Thoracic aorta (tissue), 2 donors: ENCODE measurements at regions not wholly inside any gene's neighbourhood (a gene's known extent, or its start where the extent isn't known, plus 50 kb on each side); places are given as distances from the start of the nearest gene placed in this dataset.

ENCODE experiments used
- ATAC-seq: fragments of 150-250 bp; one replicate; pipeline ENCODE4 v1.8.0; 2017; ENCODE audit warnings: low read depth; ENCODE audit not compliant: insufficient number of reproducible peaks, low FRiP score
- DNase-seq: peaks from one replicate; pipeline ENCODE4 v3.0.0-alpha.2; 2020; ENCODE audit warnings: low spot score
- H3K27ac ChIP-seq, 2 donors: fragments of 200-600 bp; sonication (generic); 1 replicate in 1 of 2; 2 replicates in 1 of 2; pipeline ENCODE4 v1.5.1; 2016; ENCODE audit warnings: mild to moderate bottlenecking in 2 of 2, moderate library complexity in 2 of 2
- H3K27me3 ChIP-seq: fragments of 200-600 bp; sonication (generic); replicated peaks from 2 replicates; pipeline ENCODE4 v1.6.0; 2016; ENCODE audit warnings: mild to moderate bottlenecking; ENCODE audit not compliant: insufficient read depth
- H3K36me3 ChIP-seq: fragments of 200-600 bp; sonication (generic); one replicate; pipeline ENCODE4 v1.5.1; 2016
- H3K4me1 ChIP-seq, 2 donors: fragments of 200-600 bp; sonication (generic); 1 replicate in 1 of 2; 2 replicates in 1 of 2; pipeline versions ENCODE4 v1.5.1 to v1.6.0; 2016; ENCODE audit warnings: low read depth in 2 of 2, mild to moderate bottlenecking in 1 of 2; ENCODE audit not compliant: control insufficient read depth in 1 of 2
- H3K4me3 ChIP-seq: fragments of 200-600 bp; sonication (generic); 2 replicates; pipeline ENCODE4 v1.5.1; 2016; ENCODE audit warnings: mild to moderate bottlenecking
- H3K9me3 ChIP-seq: fragments of 200-600 bp; sonication (generic); 2 replicates; pipeline ENCODE4 v1.5.1; 2016
- CTCF ChIP-seq: fragments of 200-600 bp; sonication (generic); IDR thresholded peaks from one replicate; pipeline ENCODE4 v1.5.1; 2019; ENCODE audit warnings: antibody characterized with exemption

- H3K27me3 ChIP-seq: no peaks in the 10 kb centered on the region
- no peak overlapping the region for H3K27ac ChIP-seq
Observed at GRCh38 chr14:101072531-101072930, 169.0 kb upstream of the RTL1 start.

DNA sequence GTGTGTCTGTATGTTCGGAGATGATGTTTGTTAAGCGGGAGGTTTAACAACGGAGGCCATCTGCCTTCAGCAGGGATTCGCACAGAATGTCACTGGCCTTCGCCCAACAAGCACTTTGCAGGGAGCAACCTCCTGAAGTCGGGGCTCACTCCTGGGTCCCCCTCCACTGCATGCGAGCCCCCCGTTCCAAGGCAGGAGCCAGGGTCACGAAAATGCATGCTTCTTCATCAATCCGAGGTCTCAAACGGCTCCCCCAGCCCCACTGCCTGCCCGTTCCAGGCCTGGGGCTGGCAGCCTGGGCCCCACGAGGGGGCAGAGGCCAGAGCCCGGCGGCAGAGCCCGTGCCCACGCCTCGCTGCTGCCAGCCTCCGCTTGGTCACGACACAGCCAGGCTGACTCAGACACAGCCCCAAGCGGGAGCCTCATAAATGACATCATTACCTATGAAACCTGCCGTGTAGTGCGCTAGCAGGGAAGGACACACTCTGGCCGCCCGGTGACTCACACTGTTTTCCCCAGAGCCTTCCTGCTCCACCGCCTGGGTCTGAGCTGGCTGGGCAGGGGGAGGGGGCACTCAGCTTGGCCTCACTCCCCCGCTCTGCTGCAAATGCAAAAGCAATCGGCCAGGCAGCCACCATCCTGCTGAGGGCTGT is 169.5 kb upstream of the RTL1 start:
- Histone ChIP-seq H3K4me3 (no peak overlapping the region), H3K9me3 (no peaks in the 10 kb centered on the region), H3K36me3 (no peaks in the 10 kb centered on the region), H3K27ac (no peak overlapping the region), H3K4me1 (peaks cover 3 to 16% of the 10 kb centered on the region in 2 donors), H3K27me3 (no peaks in the 10 kb centered on the region)
- peak; percentile 25 for DNase-seq
- TF ChIP-seq CTCF: no peak
- no peak for ATAC-seq

More at GRCh38 chr14:101072531-101072930, 169.0 kb upstream of the RTL1 start:
- no peak for DNase-seq
- Histone ChIP-seq H3K9me3 (no peaks in the 10 kb centered on the region), H3K36me3 (no peaks in the 10 kb centered on the region), H3K4me1 (peaks cover 2 to 16% of the 10 kb centered on the region in 2 donors), H3K4me3 (no peak overlapping the region)
- ATAC-seq: no peak
- TF ChIP-seq CTCF: no peak

DNA sequence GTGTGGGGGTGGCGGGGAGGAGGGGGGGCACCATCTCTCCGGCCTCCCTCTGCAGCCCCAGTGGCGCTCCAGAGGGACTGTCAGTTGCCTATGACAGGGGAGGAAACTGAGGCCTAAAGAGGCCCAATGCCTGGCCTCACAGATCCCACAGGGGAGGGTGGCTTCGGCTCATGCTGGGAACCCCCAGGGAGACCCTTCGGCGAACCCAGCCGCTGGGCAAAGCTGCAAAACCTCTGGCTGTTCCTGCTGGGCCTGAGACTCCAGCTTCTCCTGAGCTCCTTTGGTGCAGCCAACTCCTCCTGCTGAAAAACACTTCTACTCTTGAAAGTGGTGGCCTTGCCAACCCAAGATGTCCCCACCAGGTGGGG is 170.1 kb upstream of the RTL1 start:
- TF ChIP-seq CTCF: no peak
- DNase-seq: no peak
- Histone ChIP-seq H3K36me3 (no peaks in the 10 kb centered on the region), H3K4me3 (no peak overlapping the region), H3K27ac (no peak overlapping the region), H3K9me3 (no peaks in the 10 kb centered on the region), H3K27me3 (no peaks in the 10 kb centered on the region), H3K4me1 (peaks cover 3 to 16% of the 10 kb centered on the region in 2 donors)
- no peak for ATAC-seq

DNA sequence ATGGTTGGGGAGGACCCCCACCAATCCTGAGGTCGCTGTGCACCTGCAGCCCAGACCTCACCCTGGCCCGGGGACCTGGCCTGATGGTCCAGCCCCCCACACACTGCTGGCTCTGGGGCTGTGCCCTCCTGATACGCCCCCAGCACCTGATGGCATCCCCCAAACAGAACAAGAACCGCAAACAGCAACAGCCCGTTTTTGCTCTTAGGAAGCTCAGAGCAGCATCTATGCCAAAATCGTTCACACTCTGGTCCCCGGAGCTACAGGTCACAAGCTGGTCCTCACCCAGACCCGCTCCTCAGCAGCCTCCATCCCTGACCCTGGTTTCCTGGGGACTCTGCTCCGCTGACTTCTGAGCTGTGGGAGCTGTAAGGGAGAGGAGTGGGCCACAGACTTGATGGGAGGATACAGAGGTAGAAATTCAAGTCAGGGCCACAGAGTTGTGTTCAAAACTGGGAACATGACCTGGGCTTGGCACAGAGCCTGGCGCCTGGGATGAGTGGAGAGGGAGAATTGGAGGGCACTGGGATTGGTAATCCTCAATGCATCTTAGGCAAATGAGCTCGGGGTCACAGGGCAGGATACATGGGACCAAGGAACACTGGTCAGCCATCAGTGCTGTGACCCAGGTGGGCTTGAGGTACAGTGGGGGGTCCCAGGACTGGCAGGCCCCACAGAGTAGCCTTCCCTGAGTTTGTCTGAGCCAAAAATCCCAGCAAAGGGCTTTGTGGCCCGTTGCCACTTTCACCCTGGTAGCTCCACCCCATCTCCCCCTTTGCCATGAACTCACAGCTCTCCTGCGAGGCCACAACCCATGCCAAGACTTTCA is 170.9 kb upstream of the RTL1 start:
- no peak for ATAC-seq
- Histone ChIP-seq H3K36me3 (no peaks in the 10 kb centered on the region), H3K9me3 (no peaks in the 10 kb centered on the region), H3K4me3 (no peak overlapping the region), H3K4me1 (peaks cover 3 to 16% of the 10 kb centered on the region in 2 donors), H3K27ac (no peak overlapping the region), H3K27me3 (no peaks in the 10 kb centered on the region)
- no peak for DNase-seq
- no peak for TF ChIP-seq CTCF

- peaks cover 3 to 16% of the 10 kb centered on the region in 2 donors for H3K4me1 ChIP-seq
- no peaks in the 10 kb centered on the region for H3K36me3 ChIP-seq
- H3K9me3 ChIP-seq: no peaks in the 10 kb centered on the region
- no peak overlapping the region for H3K4me3 ChIP-seq
- TF ChIP-seq CTCF: no peak
- no peak overlapping the region for H3K27ac ChIP-seq
- DNase-seq (no peak), ATAC-seq (no peak)
- no peaks in the 10 kb centered on the region for H3K27me3 ChIP-seq
Observed at GRCh38 chr14:101075025-101075800, 171.7 kb upstream of the RTL1 start.
